GM21576 (cell line): ENCODE measurements at regions not wholly inside any gene's neighbourhood (a gene's known extent, or its start where the extent isn't known, plus 50 kb on each side); places are given as distances from the start of the nearest gene placed in this dataset.
"Not testable (repeated sequence)": the region's sequence is repeated elsewhere in the genome, so short reads cannot be mapped to it uniquely, and the experiment has no call there.

ENCODE experiments used
- ATAC-seq: cut with Tn5 transposase; IDR thresholded peaks from one replicate; pipeline ENCODE4 v1.9.1; 2021; ENCODE audit warnings: mild to moderate bottlenecking, moderate library complexity; ENCODE audit not compliant: unreplicated experiment

DNA sequence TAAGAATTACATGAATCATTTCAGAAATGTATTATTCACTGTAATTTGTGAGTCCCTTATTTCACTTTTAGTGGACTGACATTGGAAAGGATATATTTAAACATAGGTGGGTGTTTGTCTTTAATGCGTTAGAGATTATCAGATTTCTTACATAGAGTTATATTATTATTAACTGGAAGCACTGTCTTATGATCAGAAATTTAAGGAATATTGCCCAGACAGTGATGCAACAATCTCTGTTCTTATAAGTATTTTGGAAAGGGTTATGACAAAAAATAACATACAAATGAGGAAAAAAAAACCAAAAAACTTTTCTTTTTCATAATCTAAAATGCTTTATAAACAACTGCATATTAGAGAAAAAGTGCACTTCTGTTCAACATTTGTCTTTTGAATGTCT lies 836.6 kb downstream of the SLC6A15 start:
- ATAC-seq: no peak

DNA sequence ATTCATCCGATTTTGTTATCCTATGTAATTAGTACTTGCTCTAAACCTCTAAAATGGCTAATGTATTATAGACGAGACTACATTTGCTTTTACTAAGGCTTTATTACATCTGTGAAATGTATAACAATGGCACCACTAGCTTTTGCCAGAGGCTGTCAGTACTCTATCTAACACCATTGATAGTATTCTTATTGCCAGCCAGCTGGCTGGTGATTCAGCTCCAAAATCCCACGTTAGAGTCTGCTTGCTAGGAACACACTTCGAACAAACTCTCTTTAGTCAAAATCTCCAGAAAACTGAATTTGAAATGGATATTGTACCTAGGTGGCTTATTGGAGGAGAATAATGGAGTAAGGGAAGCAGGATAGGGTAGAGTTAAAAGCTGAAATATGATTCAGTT lies 839.2 kb downstream of the SLC6A15 start:
- ATAC-seq: no peak

DNA sequence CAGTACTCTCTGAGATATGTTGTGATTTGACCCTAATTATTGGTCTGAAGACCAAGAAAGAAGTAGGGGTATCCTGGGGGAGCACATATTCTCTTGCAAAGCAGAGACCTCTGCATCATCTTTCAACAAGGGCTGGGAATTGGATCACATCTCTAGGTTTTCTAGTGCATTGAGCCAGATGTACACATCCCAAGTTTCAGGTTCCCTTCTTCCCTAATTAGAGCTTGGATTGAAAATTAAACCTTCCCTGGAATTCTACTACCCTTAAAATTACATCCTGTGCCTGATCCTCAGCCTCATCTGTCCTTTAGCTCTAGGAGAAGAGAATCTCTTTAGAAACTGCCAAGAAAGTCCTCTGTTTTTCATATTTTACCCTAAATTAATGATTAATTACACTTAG lies 839.6 kb downstream of the SLC6A15 start:
- no peak for ATAC-seq

DNA sequence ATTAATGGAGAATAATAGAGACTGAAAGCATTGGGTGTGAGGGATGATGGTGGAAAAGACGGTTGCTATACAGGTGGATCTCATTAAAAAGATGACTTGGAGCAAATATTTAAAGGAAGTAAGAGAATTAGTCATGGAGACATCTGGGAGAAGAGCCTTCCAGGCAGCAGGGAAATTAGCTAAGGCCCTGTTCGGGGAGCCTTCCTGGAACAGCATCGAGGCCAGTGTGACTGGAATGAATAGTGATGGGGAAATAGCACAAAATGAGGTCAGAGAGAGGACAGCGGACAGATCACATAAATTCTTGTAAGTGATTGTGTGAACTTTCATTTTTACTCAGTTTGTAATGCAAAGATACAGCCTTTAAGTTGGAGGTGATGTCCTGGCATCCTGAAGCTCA lies 842.3 kb downstream of the SLC6A15 start:
- ATAC-seq: no peak

DNA sequence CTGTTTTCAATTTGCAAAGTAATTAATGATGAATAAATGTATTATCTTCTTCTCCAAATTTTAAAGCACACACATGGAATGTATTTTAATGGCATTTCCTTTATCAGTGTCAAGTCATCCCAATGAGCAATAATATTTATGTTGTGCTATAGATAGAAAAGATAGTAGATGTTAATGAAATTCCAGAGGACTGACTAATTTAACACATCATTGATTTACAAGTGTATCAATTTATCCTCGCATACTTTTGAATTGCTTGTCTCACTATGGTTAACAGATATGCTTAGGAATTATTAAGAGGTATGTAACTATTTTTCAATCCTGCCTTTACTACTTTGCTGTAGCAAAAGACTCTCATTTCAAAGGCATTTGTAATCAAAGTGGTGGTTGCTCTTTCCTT lies 842.9 kb downstream of the SLC6A15 start:
- ATAC-seq: no peak

DNA sequence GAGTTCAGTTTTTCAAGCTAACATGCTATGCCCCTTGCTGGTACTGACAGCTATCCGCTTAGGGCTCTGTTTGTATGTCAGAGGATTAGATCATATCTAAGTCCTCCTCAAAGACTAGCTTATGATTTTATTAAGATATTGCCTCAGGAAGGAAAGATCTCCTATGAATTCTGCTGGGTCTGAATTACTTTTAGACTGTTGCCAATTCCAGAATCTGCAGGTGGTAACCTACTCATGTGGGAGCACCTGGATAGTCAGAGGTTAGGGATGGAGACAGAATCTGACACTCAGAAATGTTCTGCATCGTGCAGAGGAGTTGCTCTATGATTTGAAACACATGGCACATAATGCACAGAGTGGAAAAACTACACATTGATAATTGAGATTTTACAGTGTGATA lies 843.4 kb downstream of the SLC6A15 start:
- no peak for ATAC-seq

DNA sequence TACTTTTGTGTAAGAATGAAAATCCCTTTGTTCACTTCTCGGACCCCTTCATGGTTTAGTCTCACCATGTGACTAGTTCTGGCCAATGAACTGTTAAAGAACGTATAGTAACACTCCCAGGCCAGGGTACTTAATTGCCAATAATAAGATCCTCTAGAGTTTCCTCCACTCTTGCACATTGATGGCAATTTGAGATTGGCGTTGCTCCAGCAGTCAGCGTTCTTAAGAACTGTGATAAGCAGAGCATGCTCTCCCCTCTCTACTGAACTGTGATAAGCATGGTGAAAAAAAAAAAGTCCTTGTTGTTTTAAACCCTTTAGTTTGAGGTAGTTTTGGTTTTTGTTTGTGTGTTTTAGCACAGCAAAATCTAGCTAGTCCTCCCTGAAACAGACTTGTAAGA lies 854.5 kb downstream of the SLC6A15 start:
- no peak for ATAC-seq

DNA sequence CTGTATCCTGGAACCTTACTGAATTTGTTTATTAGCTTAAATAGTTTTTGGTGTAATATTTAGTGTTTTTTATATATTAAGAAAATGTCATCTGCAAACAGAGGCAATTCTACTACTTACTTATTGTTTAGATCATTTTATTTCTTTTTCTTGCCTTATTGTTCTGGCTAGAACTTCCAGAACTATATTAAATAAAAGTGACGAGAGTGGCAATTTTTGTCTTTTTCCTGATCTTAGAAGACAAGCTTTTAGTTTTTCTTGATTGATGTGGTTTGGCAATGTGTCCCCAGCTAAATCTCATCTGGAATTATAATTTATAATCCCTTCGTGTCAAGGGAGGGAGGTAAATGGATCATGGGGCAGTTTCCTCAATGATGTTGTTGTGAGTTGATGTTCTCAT lies 857.8 kb downstream of the SLC6A15 start:
- no peak for ATAC-seq

DNA sequence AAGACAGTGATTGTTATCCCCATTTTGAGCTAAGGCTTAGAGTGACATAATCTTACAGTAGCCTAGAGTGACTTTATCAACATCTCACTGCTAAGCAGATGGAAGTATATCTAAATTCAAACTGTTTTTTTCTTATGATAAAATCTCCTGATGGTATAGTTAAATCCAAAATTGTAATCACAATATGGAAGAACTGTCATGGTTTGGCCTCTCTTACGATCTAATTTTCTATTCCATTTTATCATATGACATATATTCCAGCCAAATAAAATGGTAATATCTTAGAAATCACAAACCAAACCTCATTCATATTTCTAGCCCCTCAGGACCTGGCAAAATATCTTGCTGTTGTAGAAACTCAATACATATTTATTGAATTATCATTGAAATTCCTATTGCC lies 864.7 kb downstream of the SLC6A15 start:
- no peak for ATAC-seq

DNA sequence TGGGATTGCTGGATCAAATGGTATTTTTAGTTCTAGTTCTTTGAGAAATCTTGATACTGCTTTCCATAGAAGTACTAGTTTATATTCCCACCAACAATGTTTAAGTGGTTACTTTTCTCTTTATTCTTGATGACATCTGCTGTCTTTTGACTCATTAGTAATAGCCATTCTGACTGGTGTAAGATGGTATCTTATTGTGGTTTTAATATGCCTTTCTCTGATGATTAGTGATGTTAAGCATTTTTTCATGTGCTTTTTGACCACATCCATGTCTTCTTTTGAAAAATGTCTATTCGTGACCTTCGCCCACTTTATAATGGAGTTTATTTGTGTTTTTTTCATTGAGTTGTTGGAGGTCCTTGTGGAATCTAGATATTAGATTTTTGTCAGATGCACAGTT lies 865.7 kb downstream of the SLC6A15 start:
- no peak for ATAC-seq

DNA sequence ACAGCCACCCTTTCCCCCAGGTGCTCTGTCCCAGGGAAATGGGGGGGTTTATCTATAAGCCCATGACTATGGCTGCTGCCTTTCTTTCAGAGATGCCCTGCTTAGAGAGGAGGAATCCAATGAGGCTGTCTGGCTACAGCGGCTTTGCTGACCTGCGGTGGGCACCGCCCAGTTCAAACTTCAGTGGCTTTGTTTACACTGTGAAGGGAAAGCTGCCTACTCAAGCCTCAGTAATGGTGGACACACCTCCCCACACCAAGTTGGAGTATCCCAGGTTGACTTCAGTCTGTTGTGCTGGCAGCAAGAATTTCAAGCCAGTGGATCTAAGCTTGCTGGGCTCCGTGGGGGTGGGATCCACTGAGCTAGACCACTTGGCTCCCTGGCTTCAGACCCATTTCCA lies 869.2 kb downstream of the SLC6A15 start:
- ATAC-seq: no peak

DNA sequence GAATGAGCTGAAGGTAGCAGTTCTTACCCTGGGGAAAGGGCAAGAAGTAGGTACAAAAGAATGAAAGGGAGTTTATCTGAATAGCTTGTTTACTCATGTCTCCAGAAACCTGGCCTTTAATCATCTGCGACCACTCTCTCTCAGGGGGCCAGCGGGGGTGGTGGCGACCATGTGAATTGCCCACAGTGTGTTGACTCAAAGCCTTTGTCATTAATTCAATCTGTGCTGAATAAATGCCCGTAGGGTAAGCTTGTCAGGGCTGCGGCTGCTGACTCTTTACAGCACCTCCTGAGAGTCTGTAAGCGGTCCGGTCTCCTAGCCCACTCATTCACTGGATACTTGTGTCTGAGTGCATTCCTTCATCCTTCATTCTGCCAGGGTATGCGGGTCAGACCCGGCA lies 874.4 kb downstream of the SLC6A15 start:
- no peak for ATAC-seq

DNA sequence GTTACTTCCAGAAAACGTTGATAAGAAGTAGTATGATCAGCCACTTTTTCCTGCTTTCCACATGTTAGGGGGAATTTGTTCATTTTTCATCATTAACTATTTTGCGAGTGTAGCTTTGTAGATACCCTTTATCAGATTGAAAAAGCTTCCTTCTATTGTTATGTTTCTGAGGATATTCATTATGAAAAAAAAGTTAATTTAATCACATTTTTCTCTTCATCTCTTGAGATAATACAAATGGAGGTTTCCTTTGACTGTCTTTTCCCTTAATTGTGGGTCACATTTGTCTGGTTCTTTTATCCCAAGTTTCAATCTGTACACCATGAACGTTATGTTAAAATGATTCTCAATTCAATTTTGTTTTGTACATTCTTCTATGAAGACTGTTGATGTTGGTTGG lies 875.7 kb downstream of the SLC6A15 start:
- ATAC-seq: no peak

DNA sequence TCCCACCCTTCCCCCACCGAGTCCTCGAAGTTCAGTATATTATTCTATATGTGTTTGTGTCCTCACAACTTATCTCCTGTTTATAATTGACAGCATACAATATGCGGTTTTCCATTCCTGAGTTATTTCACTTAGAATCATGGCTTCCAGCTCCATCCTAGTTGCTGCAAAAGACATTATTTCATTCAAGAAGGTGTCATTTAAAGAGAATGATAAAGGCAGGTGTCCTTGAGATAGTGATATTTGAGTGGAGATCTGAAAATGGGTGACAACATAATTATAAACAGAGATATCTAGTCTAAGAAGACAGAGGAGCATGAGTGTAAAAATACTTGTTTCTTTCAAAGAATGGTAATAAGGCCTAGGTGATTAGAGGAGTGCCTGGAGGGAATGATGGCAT lies 876.8 kb downstream of the SLC6A15 start:
- ATAC-seq: no peak

DNA sequence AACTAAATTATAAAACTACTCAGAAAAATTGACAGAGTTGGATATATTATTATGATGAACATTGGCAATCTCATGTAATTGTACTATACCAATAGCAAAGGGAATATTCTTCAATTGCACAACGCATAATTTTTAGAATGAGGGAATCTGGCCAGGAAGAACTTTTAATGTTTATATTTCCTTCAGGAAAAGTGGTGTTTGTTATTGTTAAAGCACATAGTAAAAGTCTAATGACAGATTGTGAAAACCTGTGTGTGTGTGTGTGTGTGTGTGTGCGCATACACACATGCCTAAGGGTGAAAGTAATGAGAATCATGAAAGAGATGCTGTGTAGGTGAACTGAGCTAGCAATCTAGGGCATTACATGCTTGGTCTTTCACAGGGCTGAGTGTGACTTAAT lies 877.7 kb downstream of the SLC6A15 start:
- ATAC-seq: no peak

DNA sequence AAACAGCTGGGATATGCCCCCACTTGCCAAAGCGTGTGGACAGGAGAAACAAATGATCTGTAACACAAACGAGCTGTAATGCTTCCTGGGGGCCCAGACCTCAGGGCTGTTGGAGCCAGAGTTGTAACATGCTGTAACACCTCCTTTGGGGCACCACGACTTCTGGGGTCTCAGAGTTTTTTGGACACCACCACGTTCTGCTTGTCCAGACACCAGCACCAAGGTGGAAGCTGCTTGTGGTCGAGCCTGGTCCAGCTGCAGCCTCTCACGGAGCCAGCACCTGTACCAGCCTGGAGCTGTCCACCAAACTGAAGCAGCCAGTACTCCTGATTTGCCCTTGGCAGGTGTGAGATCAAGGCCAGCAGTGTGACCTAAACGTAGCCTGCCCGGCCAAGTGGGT lies 879.4 kb downstream of the SLC6A15 start:
- ATAC-seq: no peak

DNA sequence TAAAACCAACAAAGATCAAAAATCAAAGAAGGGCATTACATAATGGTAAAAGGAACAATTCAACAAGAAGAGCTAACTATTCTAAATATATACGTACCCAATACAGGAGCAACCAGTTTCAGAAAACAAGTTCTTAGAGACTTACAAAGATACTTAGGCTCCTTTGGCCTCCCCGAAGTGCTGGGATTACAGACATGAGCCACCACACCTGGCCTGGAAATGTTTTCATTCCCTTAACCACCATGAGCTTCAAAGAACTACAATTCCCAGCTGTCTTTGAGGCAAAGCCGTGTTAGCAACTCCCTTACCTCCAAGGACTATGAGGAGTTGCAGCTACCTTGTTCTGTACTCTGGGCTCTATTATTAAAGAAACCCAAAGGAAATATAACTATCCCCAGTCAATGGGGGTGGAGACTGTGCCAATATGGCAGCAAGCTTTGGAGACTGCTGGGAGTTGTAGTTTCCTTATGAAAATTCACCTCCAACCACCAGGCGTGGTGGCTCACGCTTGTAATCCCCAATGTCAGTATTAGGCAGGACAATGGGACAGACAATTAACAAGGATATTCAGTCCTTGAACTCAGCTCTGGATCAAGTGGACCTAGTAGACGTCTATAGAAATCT lies 893.9 kb downstream of the SLC6A15 start:
- not testable (repeated sequence) for ATAC-seq

DNA sequence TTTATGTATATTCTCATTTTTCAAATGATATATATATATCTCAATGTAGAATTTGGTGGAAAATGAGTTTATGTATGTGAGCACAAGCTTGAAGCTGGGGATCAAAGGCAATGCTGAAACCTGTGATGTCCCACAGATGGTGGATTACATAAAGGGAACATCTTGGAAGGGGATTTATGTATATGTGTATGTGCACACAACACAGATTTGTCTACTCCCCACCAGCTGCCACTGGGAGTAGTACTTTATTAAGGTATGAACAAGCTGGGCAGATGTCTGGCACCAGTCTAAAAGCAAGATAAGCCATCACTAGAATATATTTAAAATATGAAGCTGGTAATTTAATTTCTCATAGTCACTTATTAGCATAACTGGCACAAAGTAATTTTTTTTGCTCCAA lies 895.6 kb downstream of the SLC6A15 start:
- no peak for ATAC-seq

DNA sequence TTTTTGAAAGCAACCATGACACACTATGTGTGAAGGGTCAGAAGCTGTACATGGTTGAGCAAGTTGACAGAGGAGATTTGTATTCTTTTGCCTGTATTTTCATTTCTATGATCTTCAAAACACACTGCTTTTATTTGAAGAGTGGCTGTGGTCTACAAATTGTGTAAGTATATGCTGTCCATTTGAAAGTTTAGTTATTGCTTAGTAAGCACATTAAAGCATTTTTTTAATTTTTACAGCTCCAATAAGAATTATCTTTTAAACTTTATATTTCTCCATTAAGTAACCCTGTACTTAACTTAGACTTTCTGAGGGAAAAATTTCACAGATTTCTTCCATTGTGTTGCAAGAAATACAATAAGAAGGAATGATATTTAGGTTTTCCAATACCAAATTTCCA lies 915.2 kb downstream of the SLC6A15 start:
- ATAC-seq: no peak

DNA sequence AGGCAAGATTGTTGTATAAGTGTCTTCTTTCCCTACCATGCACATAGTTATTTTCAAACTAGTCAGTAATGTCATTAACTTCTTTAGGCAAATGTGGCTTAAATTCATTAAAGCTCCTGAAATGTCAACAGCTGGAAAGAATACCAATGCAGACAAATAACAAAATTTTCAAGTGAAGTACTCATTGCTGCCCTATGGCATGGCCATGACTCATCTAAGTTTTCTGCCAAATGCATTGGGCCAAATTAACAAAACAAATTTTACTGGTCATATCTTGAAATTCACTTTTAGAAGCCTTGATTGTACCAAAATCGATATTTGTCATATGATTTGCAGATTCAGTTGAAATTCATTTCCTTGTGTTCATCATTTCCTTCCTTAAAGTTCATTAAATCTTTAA lies 915.9 kb downstream of the SLC6A15 start:
- ATAC-seq: no peak

DNA sequence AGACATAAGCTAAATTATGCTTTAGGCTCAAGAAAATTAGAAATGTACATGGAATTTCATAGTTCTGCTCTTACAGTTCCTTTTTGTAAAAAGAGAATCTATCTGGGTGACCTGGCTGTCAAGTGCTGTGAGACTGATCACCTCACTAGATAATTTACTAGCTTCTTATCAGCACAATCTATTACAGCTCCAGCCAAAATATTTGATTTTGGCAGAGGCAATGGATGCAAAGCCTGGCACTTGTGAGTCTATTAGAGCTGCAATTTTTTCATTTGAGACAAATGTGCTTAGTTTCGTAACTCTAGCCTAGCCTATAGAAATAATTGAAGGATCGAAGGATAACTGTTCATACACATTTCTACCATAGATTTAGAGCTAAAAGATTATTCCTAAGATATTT lies 927.5 kb downstream of the SLC6A15 start:
- ATAC-seq: no peak

DNA sequence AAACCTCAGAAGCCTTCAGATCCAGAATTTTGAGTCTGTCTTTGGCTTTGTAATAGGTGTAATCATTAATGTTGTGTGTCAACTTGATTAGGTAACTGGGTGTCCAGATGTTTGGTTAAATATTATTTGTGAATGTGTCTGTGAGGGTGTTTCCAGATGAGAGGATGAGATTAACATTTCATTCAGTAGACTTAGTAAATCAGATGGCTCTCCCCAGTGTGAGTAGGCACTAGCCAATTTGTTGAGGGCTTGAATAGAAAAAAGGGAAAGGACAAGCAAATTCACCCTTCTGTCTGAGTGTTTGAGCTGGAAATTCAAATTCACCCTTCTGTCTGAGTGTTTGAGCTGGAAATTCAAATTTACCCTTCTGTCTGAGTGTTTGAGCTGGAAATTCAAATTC lies 932.2 kb downstream of the SLC6A15 start:
- ATAC-seq: no peak

DNA sequence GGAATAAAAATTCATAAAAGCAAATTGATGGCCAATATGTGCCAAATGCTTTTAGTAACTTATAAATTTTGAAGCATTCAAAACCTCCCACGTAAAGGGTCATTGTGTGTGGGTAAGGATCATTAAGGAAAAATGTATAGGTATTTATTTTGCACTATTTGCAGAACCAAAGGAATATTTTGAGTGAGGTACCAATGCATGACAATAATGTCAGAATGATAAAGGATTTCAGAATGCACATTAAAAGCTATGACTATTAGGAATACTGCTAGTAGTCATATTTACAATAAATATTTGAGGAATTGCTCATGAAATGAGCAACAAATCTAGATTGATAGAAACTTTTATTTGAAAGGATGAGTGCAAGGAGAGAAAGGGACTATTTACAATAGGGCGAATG lies 932.8 kb downstream of the SLC6A15 start:
- no peak for ATAC-seq

DNA sequence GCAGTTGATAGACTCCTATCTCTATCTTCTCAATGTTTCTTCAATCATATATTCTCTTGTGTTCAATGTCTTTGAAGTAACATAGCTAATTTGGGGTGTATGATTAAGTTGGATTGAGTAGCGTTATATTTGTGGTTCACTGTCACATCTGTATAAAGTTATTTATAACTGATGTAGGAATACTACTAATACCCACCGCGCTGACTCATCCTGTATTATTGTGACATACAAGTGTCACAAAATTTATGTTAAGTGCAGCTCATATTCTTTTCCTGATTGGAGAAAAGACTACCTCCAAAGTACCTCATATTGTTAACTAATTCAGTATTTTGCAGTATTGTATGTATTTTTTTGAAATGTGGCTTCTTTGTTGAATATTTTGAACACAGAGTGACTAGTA lies 940.8 kb downstream of the SLC6A15 start:
- no peak for ATAC-seq
